HG02571 (cell line): ENCODE measurements at regions not wholly inside any gene's neighbourhood (a gene's known extent, or its start where the extent isn't known, plus 50 kb on each side); places are given as distances from the start of the nearest gene placed in this dataset.
A peak's percentile ranks its signal among the peaks of the same experiment; 100 is the strongest.

Source experiments
- ATAC-seq: cut with Tn5 transposase; IDR thresholded peaks from one replicate; pipeline ENCODE4 v1.9.1; 2021; ENCODE audit warnings: mild to moderate bottlenecking, moderate library complexity; ENCODE audit not compliant: unreplicated experiment

GRCh38 chr11:121801394-121801748 is 314.6 kb downstream of the BLID start:
- no peak for ATAC-seq

GRCh38 chr11:121800731-121801393 is 315.2 kb downstream of the BLID start:
- ATAC-seq: no peak

GRCh38 chr11:121800240-121800639 is 315.8 kb downstream of the BLID start:
- ATAC-seq: no peak

- ATAC-seq: no peak
Measured at GRCh38 chr11:121797496-121797895, 318.5 kb downstream of the BLID start.

- ATAC-seq: no peak
Measured at GRCh38 chr11:121795174-121795573, 320.8 kb downstream of the BLID start.

- no peak for ATAC-seq
Measured at GRCh38 chr11:121794671-121795141, 321.3 kb downstream of the BLID start.

GRCh38 chr11:121793916-121794315 is 322.1 kb downstream of the BLID start:
- ATAC-seq: no peak

GRCh38 chr11:121793291-121793690 is 322.7 kb downstream of the BLID start:
- no peak for ATAC-seq

GRCh38 chr11:121792185-121792584 is 323.8 kb downstream of the BLID start:
- no peak for ATAC-seq

GRCh38 chr11:121790430-121790829 is 325.6 kb downstream of the BLID start:
- no peak for ATAC-seq

GRCh38 chr11:121780971-121781370 is 328.2 kb upstream of the SORL1-AS1 start:
- no peak for ATAC-seq

GRCh38 chr11:121777056-121777455 is 324.3 kb upstream of the SORL1-AS1 start:
- no peak for ATAC-seq

GRCh38 chr11:121775276-121775675 is 322.5 kb upstream of the SORL1-AS1 start:
- no peak for ATAC-seq

- ATAC-seq: no peak
Measured at GRCh38 chr11:121773076-121773475, 320.3 kb upstream of the SORL1-AS1 start.

- no peak for ATAC-seq
Measured at GRCh38 chr11:121770939-121771595, 318.3 kb upstream of the SORL1-AS1 start.

GRCh38 chr11:121769191-121769590 is 316.4 kb upstream of the SORL1-AS1 start:
- no peak for ATAC-seq

- ATAC-seq: peak; percentile 70
Measured at GRCh38 chr11:121767433-121767832, 314.7 kb upstream of the SORL1-AS1 start.

GRCh38 chr11:121766991-121767390 is 314.2 kb upstream of the SORL1-AS1 start:
- no peak for ATAC-seq

GRCh38 chr11:121766166-121766565 is 313.4 kb upstream of the SORL1-AS1 start:
- ATAC-seq: no peak

GRCh38 chr11:121763526-121763925 is 310.8 kb upstream of the SORL1-AS1 start:
- ATAC-seq: peak; percentile 81

GRCh38 chr11:121762820-121763219 is 310.1 kb upstream of the SORL1-AS1 start:
- ATAC-seq: no peak

- ATAC-seq: no peak
Measured at GRCh38 chr11:121761186-121761585, 308.4 kb upstream of the SORL1-AS1 start.
